ENCODE measurements at regions not wholly inside any gene's neighbourhood (a gene's known extent, or its start where the extent isn't known, plus 50 kb on each side); places are given as distances from the start of the nearest gene placed in this dataset.

GRCh38 chr15:36469311-36469966, 110.0 kb upstream of the CDIN1 start:
- DNase-seq (ENCODE audit: low spot score): no peak

- no peak for DNase-seq (ENCODE audit: low spot score)
These were observed 106.8 kb upstream of the CDIN1 start for GRCh38 chr15:36472672-36473071.

DNA sequence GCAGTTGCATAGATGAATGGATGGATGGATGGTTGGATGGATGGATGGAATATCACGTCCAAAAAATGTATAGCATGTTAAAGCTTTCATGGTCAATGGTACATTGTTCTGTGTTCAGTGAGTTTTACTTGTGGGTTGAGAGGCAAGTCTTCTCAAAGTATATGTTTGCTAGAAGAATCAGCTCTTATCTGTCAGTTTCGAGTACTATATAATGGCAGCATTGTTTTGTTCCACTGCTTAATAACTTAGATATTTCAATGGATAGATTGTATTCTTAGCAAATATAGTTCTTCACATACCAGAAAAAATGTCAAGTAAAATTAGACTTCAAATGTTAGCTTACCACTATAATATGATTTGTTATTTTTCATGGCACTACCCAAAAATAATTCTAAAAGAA, 100.9 kb upstream of the CDIN1 start:
- peak; percentile 49 for DNase-seq (ENCODE audit: low spot score)

DNA sequence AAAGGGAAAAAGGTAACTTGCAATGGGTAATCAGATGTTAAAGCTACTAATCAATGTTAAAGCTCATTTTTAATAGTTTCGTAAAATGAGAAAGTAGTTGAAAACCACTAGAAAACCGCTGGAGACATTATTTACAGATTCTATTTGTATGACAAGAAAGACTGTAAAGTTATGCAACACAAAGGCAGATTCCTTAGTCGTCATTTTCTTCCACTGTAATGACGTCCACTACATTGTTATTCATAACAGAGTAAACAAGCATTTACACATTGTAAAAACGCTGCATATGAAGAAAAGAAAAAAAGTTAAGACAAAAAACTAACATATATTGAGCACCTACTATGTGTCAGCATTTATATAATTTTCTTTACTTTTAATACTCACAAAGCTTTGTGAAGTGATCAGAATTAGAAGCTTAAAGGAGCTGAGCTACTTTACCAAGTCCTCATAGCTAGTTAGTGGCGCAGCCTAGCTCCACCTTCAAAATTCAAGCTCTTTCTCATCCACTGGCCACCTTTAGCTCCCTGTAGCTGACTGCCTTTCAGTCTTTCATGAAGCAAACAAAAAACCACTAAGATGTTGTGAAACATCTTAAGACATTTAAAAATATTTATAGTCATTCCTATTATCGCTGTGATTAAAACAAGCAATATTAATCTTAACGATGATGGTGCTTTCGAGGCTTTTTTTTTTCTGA, 100.1 kb upstream of the CDIN1 start:
- DNase-seq (ENCODE audit: low spot score): no peak

DNA sequence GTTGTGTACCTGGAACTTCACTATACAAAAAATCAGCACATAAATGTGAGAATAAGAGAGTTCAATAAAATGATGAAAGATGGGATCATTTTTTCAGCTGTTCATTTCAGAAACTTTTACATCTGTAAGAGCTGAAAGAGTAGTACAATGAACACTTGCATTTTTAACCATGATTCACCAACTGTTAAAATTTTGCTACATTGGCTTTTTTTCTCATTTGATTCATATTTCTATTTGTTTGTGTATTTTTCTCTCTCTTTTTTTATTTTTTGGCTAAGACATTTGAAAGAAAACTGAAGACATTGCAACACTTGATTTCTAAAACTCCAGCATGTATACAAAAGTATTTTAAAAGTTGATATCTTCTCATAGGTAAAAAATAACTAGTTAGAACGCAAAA, 98.3 kb upstream of the CDIN1 start:
- no peak for DNase-seq (ENCODE audit: low spot score)

- DNase-seq (ENCODE audit: low spot score): no peak
These were observed 96.0 kb upstream of the CDIN1 start for GRCh38 chr15:36483409-36483808.

DNA sequence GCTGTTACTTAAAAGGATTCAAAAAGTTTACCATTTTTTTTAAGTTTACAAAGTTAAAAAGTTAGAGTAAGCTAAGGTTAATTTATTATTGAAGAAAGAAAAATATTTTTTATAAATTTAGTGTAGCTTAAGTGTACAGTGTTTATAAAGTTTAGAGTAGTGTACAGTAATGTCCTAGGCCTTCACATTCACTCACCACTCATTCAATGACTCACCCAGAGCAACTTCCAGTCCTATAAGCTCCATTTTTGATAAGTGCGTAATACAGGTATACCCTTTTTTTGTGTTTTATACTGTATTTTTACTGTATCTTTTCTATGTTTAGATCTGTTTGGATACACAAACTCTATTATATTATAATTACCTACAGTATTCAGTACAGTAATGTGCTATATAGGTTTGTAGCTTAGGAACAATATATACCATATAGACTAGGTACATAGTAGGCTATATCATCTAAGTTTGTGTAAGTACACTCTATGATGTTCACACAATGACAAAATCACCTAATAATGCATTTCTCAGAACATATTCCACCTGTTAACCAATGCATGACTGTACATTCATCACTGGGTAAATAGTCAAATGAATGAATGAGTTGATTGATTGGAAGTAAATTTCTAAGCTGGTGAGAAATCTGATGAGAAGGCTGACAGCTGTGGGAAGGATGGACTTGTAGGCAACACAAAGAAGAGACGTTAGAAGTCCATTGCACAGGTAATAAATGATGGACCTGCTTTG, 95.2 kb upstream of the CDIN1 start:
- DNase-seq (ENCODE audit: low spot score): no peak

- DNase-seq (ENCODE audit: low spot score): no peak
These were observed 87.5 kb upstream of the CDIN1 start for GRCh38 chr15:36491912-36492311.

GRCh38 chr15:36495456-36495991, 83.9 kb upstream of the CDIN1 start:
- DNase-seq (ENCODE audit: low spot score): no peak

GRCh38 chr15:36497901-36498300, 81.5 kb upstream of the CDIN1 start:
- no peak for DNase-seq (ENCODE audit: low spot score)

GRCh38 chr15:36498401-36498800, 81.0 kb upstream of the CDIN1 start:
- no peak for DNase-seq (ENCODE audit: low spot score)

DNA sequence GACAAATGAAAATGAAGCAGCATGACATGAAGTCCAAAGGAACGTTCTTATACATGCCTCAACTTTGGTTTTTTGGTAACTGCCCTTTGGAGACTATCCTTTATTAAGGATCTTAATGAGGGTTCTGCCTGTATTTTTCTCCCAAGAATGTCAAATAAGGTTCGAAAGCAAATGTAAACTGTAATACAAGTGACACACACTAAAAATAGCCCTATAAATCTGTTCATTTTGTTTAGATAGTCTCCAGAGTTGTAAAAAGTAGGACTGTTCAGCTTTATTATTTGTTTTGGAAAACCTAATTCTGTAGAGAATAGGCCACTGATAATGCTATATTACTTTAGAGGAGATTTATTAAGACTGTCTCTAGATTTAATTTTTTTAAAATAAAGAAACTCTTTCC, 80.5 kb upstream of the CDIN1 start:
- no peak for DNase-seq (ENCODE audit: low spot score)

GRCh38 chr15:36499412-36500389, 79.7 kb upstream of the CDIN1 start:
- no peak for DNase-seq (ENCODE audit: low spot score)

GRCh38 chr15:36501063-36501678, 78.3 kb upstream of the CDIN1 start:
- peak; percentile 27 for DNase-seq (ENCODE audit: low spot score)

GRCh38 chr15:36502509-36502908, 76.9 kb upstream of the CDIN1 start:
- DNase-seq (ENCODE audit: low spot score): no peak

DNA sequence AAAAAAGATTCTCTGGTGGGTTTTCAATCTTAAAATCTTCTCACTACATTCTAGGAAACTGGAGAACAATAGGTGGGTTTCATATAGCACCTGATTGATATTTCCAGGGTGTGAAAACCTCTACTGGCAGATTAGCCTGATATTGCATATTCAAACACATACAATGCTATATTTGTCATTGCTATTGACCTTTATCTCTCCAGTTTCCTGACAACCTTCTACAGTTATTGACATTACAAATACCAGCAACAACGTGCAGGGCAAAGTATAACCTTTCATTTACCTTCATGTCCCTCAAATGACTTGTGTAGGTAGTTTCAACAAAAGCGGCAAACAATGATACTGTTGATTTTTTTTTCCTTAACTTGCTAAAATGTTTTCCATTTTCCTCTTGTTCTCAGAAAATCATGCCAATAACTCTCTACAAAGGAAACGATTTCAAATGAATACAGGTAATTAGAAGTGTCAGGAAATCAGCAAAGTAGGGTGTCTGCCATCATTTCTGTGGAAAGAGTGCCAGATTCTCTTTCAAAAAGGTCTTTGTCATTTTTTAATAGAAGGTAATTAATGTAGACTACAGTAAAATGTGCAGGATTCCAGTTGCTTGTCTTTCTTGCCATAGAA, 72.6 kb upstream of the CDIN1 start:
- DNase-seq (ENCODE audit: low spot score): no peak

DNA sequence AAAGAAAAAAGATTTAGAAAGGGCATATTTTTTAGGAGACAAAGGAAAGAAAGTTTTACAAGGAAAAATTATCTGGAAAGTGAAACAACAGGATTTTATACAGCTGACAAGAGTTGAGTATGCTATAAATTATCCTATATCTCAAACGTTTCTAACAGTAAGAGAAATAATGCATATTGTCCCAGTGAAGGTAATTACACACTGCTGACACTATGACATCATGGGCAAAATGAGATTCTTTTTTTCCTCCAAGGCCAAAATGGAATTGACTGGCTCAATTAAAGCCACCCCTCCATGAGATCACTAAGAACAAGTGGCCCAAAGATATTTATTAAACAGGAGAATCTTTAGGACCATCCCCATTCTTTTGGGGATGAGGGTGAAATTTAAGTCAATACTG, 72.0 kb upstream of the CDIN1 start:
- DNase-seq (ENCODE audit: low spot score): no peak

- no peak for DNase-seq (ENCODE audit: low spot score)
These were observed 67.8 kb upstream of the CDIN1 start for GRCh38 chr15:36511594-36511993.

DNA sequence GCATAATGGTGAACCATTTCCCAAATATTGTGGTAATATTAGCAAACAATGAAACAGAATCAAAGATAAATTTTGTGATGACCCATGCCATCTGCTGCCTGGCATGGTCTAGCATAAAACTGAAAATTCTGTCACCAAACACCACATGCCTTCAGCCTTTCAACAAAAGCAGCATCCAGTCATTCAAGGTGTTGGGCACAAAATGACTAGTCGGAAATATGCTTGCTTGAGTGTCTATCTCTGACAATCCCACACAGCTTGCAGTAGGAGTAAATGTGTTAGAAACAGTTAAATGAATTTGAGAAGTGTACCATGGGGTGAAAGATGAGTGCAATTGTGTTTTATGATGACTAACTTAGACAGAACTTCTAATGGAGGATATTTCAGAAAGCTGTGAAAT, 61.7 kb upstream of the CDIN1 start:
- no peak for DNase-seq (ENCODE audit: low spot score)

GRCh38 chr15:36519067-36519466, 60.4 kb upstream of the CDIN1 start:
- no peak for DNase-seq (ENCODE audit: low spot score)

GRCh38 chr15:36525430-36525829, 54.0 kb upstream of the CDIN1 start:
- no peak for DNase-seq (ENCODE audit: low spot score)
